Testis (tissue), 2 donors: ENCODE measurements at regions not wholly inside any gene's neighbourhood (a gene's known extent, or its start where the extent isn't known, plus 50 kb on each side); places are given as distances from the start of the nearest gene placed in this dataset.

Experiments used
- CTCF ChIP-seq, 3 experiments: fragments of 450-650 bp in 2 of 3; fragments of 200-600 bp in 1 of 3; sonication (generic) in 1 of 3; IDR thresholded peaks; one replicate each; pipeline ENCODE4 v1.5.1; 2016 to 2019; ENCODE audit warnings: antibody characterized with exemption in 3 of 3, mild to moderate bottlenecking in 2 of 3, moderate library complexity in 1 of 3
- POLR2A ChIP-seq: fragments of 450-650 bp; IDR thresholded peaks from one replicate; pipeline ENCODE4 v1.6.1; 2017; ENCODE audit warnings: antibody characterized with exemption, mild to moderate bottlenecking, moderate library complexity

- no peak for TF ChIP-seq CTCF (IDR thresholded peaks at IDR 0.05)
- no peak for TF ChIP-seq POLR2A
Measured at GRCh38 chr6:100134703-100135102, 140.7 kb upstream of the MCHR2 start.
